GM10266 (cell line): ENCODE measurements at regions not wholly inside any gene's neighbourhood (a gene's known extent, or its start where the extent isn't known, plus 50 kb on each side); places are given as distances from the start of the nearest gene placed in this dataset.

ENCODE experiments used
- DNase-seq: peaks from one replicate; pipeline ENCODE4 v3.0.0; 2012; ENCODE audit errors: extremely low spot score
- CTCF ChIP-seq: IDR thresholded peaks from 2 replicates; pipeline ENCODE4 v1.5.1; 2012; ENCODE audit warnings: mild to moderate bottlenecking, low read depth; ENCODE audit not compliant: control insufficient read depth, insufficient read depth; ENCODE audit errors: missing control alignments

- no peak for TF ChIP-seq CTCF
- DNase-seq: no peak
Measured at GRCh38 chr4:1509366-1509765, 103.1 kb upstream of the NKX1-1 start.

- DNase-seq: no peak
- TF ChIP-seq CTCF: no peak
Measured at GRCh38 chr4:1508161-1509160, 102.2 kb upstream of the NKX1-1 start.

- no peak for DNase-seq
- TF ChIP-seq CTCF: no peak
Measured at GRCh38 chr4:1506956-1507721, 100.9 kb upstream of the NKX1-1 start.

GRCh38 chr4:1505511-1506460, 99.5 kb upstream of the NKX1-1 start:
- DNase-seq: no peak
- no peak for TF ChIP-seq CTCF

GRCh38 chr4:1504595-1505500, 98.6 kb upstream of the NKX1-1 start:
- no peak for TF ChIP-seq CTCF
- DNase-seq: no peak
